AG10803 (cell line): ENCODE measurements at regions not wholly inside any gene's neighbourhood (a gene's known extent, or its start where the extent isn't known, plus 50 kb on each side); places are given as distances from the start of the nearest gene placed in this dataset.

Source experiments
- DNase-seq: peaks from one replicate; pipeline ENCODE4 v3.0.0; 2010; ENCODE audit warnings: low read depth
- H3K4me3 ChIP-seq: 2 replicates; pipeline ENCODE4 v1.5.1; 2011; ENCODE audit warnings: mild to moderate bottlenecking, low read length, control low read depth
- TF ChIP-seq, protein P1 (sequence below): conservative IDR thresholded peaks from 2 replicates; pipeline ENCODE4 v1.5.1; 2011; ENCODE audit warnings: mild to moderate bottlenecking, low read length, control low read depth, inconsistent platforms

DNA sequence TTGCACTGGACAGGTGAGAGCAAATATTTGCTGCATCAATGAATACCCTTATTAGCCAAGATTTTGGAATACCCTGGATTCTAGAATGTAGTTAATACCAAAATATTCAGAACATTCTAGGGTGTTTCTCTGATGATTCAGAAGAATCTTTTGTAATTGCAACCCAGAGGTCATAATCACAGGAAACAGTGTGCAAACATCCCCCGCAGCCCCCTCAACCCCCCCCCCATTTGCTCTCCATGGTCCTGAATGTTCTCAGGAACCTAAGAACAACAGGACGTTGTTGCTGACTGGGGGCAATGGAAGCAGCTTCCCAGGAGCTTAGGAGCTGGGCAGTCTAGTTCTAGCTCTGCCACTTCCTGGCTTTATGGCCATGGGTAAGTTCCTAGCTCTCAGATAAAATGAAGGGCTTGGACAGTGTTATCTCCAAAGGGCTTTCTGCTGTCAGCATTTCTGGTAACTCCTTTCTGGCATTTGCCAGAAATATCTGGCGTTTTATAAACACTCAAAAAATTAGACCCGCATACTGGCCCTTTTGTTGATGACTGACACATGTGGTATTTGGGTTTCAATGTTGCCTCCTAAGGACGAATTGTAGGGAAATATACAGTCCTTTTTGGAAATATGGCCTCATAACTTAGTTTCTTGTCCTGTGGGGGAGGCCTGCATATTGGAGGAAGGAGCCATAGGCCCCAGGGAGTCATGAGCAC, 178.6 kb downstream of the RRAGC start:
- DNase-seq, result no peak
- TF ChIP-seq, protein P1, sequence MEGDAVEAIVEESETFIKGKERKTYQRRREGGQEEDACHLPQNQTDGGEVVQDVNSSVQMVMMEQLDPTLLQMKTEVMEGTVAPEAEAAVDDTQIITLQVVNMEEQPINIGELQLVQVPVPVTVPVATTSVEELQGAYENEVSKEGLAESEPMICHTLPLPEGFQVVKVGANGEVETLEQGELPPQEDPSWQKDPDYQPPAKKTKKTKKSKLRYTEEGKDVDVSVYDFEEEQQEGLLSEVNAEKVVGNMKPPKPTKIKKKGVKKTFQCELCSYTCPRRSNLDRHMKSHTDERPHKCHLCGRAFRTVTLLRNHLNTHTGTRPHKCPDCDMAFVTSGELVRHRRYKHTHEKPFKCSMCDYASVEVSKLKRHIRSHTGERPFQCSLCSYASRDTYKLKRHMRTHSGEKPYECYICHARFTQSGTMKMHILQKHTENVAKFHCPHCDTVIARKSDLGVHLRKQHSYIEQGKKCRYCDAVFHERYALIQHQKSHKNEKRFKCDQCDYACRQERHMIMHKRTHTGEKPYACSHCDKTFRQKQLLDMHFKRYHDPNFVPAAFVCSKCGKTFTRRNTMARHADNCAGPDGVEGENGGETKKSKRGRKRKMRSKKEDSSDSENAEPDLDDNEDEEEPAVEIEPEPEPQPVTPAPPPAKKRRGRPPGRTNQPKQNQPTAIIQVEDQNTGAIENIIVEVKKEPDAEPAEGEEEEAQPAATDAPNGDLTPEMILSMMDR, result no peak
- no peak overlapping the region for H3K4me3 ChIP-seq

DNA sequence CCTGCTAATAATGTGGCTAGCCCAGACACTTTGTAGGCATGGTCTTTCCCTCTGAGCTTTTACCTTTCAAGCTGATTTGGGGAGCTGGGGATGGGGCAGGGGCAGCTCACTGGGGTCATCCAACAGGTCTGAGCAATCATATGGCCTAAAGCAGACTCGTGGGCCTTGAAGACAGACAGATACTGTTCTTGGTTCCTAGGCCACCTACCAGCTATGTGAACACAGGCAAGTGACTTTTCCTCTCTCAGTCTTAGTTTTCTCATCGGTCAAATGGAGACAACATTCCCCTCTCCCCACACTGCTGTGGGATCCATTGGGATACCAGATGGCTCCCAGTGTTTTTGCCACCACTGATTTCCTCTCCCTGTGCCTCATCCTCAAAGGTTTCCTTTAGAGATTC, 181.8 kb downstream of the RRAGC start:
- H3K4me3 ChIP-seq, result no peak overlapping the region
- no peak for DNase-seq
- TF ChIP-seq, protein P1, result no peak

DNA sequence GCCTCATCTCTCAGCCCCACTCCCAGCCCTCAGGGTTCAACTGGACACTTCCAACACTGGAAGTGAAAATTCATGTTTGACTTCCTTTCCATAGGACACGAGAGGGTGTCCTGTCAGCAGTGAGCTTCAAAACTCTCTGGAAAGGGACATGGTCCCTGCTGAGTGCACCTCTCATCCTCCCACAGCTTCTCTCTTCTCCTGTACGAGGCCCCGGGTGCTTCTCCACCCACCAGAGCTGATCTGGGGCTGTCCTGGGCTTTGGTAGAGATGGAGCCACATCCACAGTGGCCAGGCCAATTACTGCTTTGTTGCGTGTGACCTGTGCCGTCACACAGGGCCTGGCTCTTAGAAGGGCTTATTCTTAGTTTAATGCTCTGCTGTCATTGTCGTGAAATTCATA, 182.3 kb downstream of the RRAGC start:
- TF ChIP-seq, protein P1, result no peak
- H3K4me3 ChIP-seq, result no peak overlapping the region
- no peak for DNase-seq

DNA sequence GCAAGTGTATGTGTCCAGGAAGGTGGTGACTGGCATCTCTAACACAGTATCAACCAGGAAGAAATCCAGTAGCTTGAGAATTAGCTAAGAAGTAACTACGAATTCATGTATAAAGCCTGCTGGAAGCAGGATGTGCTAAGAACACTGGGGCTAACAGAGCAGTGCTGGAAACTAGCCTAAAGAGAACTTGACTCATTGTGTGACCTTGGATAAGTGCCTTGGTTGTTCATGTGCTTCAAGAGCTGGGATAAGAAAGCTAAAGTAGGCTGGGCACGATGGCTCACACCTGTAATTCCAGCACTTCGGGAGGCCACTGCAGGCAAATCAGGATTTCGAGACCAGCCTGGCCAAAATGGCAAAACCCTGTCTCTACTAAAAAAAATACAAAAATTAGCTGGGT, 186.9 kb downstream of the RRAGC start:
- no peak for DNase-seq
- H3K4me3 ChIP-seq, result no peak overlapping the region
- TF ChIP-seq, protein P1, result no peak

DNA sequence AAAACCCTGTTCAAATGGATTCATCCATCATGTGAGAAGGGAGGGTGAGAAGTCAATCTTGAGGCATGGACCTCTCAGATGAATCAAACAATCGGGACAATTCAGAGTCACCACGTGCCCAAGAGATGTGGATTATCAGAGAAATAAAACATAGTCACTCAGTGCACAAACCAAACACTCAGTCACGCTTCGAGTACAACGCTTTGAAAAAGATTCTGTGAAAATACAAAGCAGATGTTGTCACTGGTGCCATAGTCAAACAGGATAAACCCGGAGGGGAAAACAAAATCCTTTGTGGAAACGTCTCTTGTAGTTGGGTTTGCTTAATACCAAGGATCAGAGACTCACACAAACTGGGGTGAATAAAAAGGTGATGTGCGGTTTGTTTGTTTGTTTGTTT, 188.4 kb downstream of the RRAGC start:
- TF ChIP-seq, protein P1, result no peak
- no peak for DNase-seq
- no peak overlapping the region for H3K4me3 ChIP-seq

DNA sequence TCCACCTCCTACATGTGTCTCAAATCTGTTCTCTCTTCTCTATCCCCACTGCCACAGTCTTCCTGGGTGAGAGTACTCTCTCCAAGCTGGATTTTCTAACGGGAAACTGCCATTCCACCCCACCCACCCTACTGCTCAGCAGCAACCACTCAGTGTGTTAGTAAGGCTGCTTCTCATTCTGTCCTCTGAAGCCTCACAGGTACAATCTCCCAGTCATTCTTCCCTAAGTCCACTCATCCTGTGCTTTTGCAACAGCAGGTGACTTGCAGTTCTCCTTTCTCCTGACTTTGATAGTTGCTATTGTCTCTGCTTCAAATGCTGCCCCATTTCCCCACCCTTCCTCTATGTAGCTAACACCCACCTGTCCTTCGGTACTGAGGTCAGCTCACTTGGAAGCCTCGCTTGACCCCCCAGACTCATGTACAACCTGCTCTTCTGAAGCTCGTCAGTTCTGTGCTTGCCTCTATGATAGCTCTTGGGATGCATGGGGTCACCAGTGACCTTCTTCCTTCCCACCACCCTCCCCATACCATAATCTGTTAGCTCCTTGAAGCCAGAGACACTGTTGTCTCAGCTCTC, 188.9 kb downstream of the RRAGC start:
- TF ChIP-seq, protein P1, result no peak
- no peak overlapping the region for H3K4me3 ChIP-seq
- DNase-seq, result no peak

DNA sequence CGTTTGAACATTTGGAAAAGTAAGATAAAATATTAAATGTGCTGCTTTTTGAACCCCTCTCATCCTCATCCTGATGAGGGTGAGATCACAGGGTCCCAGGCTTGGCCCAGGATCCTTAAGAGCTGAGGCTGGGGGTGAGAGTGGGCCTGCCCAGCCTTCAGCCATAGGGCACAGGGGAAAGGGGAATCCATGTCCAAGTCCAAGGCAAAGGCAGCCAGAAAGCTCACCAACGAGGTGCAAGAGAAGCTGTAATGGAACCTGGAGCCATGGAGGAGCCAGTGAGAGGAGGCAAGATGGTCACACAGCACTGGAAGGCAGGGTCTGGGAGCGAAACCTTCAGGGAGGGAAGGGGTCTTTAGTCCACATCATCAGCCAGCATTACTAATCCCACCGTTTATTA, 191.9 kb downstream of the RRAGC start:
- no peak overlapping the region for H3K4me3 ChIP-seq
- TF ChIP-seq, protein P1, result no peak
- DNase-seq, result no peak
